Aorta (tissue), 5 donors: ENCODE measurements at regions not wholly inside any gene's neighbourhood (a gene's known extent, or its start where the extent isn't known, plus 50 kb on each side); places are given as distances from the start of the nearest gene placed in this dataset.

Source experiments
- ATAC-seq: fragments of 200-7000 bp; cut with Tn5 transposase; one replicate; pipeline ENCODE4 v1.9.1; 2022; ENCODE audit warnings: moderate library complexity; ENCODE audit not compliant: low FRiP score
- DNase-seq, 2 donors: peaks; one replicate each; pipeline ENCODE4 v3.0.0-alpha.2; 2020
- H3K27ac ChIP-seq, 2 donors: one replicate each; pipeline ENCODE4 v1.5.1; 2013; ENCODE audit warnings: low read length in 2 of 2, mild to moderate bottlenecking in 2 of 2, moderate library complexity in 2 of 2, control low read depth in 1 of 2, inconsistent platforms in 1 of 2, low read depth in 1 of 2
- H3K27me3 ChIP-seq, 2 donors: one replicate each; pipeline ENCODE4 v1.6.1; 2013; ENCODE audit warnings: control low read depth in 1 of 2, low read length in 1 of 2, mild to moderate bottlenecking in 1 of 2, moderate library complexity in 1 of 2; ENCODE audit not compliant: insufficient read depth in 2 of 2, control insufficient read depth in 1 of 2
- H3K36me3 ChIP-seq, 2 donors: one replicate each; pipeline ENCODE4 v1.6.1; 2013; ENCODE audit warnings: control low read depth in 1 of 2, low read length in 1 of 2, mild to moderate bottlenecking in 1 of 2; ENCODE audit not compliant: insufficient read depth in 2 of 2, control insufficient read depth in 1 of 2
- H3K4me1 ChIP-seq, 2 donors: one replicate each; pipeline ENCODE4 v1.6.1; 2013; ENCODE audit warnings: low read length in 2 of 2, control low read depth in 1 of 2, mild to moderate bottlenecking in 1 of 2, moderate library complexity in 1 of 2; ENCODE audit not compliant: insufficient read depth in 2 of 2, control insufficient read depth in 1 of 2
- H3K4me3 ChIP-seq, 2 donors: one replicate each; pipeline ENCODE4 v1.5.1; 2013; ENCODE audit warnings: low read length in 2 of 2, control low read depth in 1 of 2, mild to moderate bottlenecking in 1 of 2
- H3K9me3 ChIP-seq: one replicate; pipeline ENCODE4 v1.6.1; 2013; ENCODE audit warnings: mild to moderate bottlenecking, low read length; ENCODE audit not compliant: control insufficient read depth
- WGBS, 2 donors: extraction: QIAGEN DNeasy Blood & Tissue Kit; methylation state at CpG; one replicate each; pipeline ENCODE4 v1.1.7; 2013; 5-methylcytosine and 5-hydroxymethylcytosine counted together
- intact Hi-C, 2 donors: fragments of 100-400 bp; cut with DNase I; formaldehyde crosslinking; loops; one replicate each; pipeline versions ENCODE4 v1.14.2 to v1.15.0; 2022
- donor health status: healthy with polysubstance abuse.
- donor health status: Bipolar disorder and iron deficiency.
- donor health status: DM: no; HTN: no; CAD: no.
- donor health status: DM: no; HTN: no; CAD: no.
- donor health status: DM: yes; HTN: yes; CAD: no.

- Histone ChIP-seq H3K4me1 (no peaks in the 10 kb centered on the region), H3K9me3 (no peaks in the 10 kb centered on the region), H3K4me3 (no peak overlapping the region), H3K27ac (no peak overlapping the region), H3K36me3 (no peaks in the 10 kb centered on the region), H3K27me3 (no peaks in the 10 kb centered on the region)
- DNase-seq (no peak), ATAC-seq (no peak)
- WGBS, 2 donors = 80 to 86% methylated on average over 5 of the region's 5 CpGs
- intact Hi-C loops = no loop called here
Observed at GRCh38 chr4:10738826-10739489, 54.4 kb upstream of the CLNK start.

GRCh38 chr4:10737337-10737736 lies 52.8 kb upstream of the CLNK start:
- 86% methylated on average over 6 of the region's 6 CpGs for WGBS, 2 donors
- ATAC-seq (no peak), DNase-seq (no peak)
- intact Hi-C loops = no loop called here
- no peaks in the 10 kb centered on the region for H3K36me3 ChIP-seq
- H3K4me1 ChIP-seq = no peaks in the 10 kb centered on the region
- H3K27ac ChIP-seq = no peak overlapping the region
- H3K9me3 ChIP-seq = no peaks in the 10 kb centered on the region
- H3K4me3 ChIP-seq = no peak overlapping the region
- H3K27me3 ChIP-seq = no peaks in the 10 kb centered on the region

GRCh38 chr4:10736895-10737294 lies 52.3 kb upstream of the CLNK start:
- ATAC-seq = no peak
- H3K4me1 ChIP-seq = no peaks in the 10 kb centered on the region
- DNase-seq = no peak
- intact Hi-C loops = no loop called here
- no peaks in the 10 kb centered on the region for H3K27me3 ChIP-seq
- no peaks in the 10 kb centered on the region for H3K36me3 ChIP-seq
- H3K9me3 ChIP-seq = no peaks in the 10 kb centered on the region
- no peak overlapping the region for H3K27ac ChIP-seq
- H3K4me3 ChIP-seq = no peak overlapping the region
- 84% methylated on average over 2 of the region's 2 CpGs for WGBS, 2 donors

GRCh38 chr4:10736266-10736665 lies 51.7 kb upstream of the CLNK start:
- Histone ChIP-seq H3K36me3 (no peaks in the 10 kb centered on the region), H3K27ac (no peak overlapping the region), H3K9me3 (no peaks in the 10 kb centered on the region), H3K4me1 (no peaks in the 10 kb centered on the region), H3K4me3 (no peak overlapping the region), H3K27me3 (no peaks in the 10 kb centered on the region)
- DNase-seq = no peak
- intact Hi-C loops = no loop called here
- 96 to 98% methylated on average over 3 of the region's 3 CpGs for whole genome bisulfite sequencing, 2 donors
- ATAC-seq = no peak

- ATAC-seq = no peak
- H3K36me3 ChIP-seq = no peaks in the 10 kb centered on the region
- no peaks in the 10 kb centered on the region for H3K4me1 ChIP-seq
Observed at GRCh38 chr4:10734697-10735096, 50.1 kb upstream of the CLNK start.

More at GRCh38 chr4:10734697-10735096, 50.1 kb upstream of the CLNK start:
- Histone ChIP-seq H3K27ac (no peak overlapping the region), H3K9me3 (no peaks in the 10 kb centered on the region), H3K4me3 (no peak overlapping the region), H3K27me3 (no peaks in the 10 kb centered on the region)
- WGBS, 2 donors = 95 to 97% methylated on average over 5 of the region's 5 CpGs
- intact Hi-C loops = no loop called here
- no peak for DNase-seq
